H1 (cell line): ENCODE measurements at regions not wholly inside any gene's neighbourhood (a gene's known extent, or its start where the extent isn't known, plus 50 kb on each side); places are given as distances from the start of the nearest gene placed in this dataset.

Experiments
- ATF2 ChIP-seq: IDR thresholded peaks from 2 replicates; pipeline ENCODE4 v1.6.1; 2012; ENCODE audit warnings: low read length, inconsistent platforms
- CBX8 ChIP-seq: fragments of 300-800, 300-1000 bp; sonication (generic); IDR thresholded peaks from 2 replicates; pipeline ENCODE4 v1.7.1; 2016; ENCODE audit warnings: low read depth, low read length, borderline replicate concordance
- CHD1 ChIP-seq: IDR thresholded peaks from 2 replicates; pipeline ENCODE4 v1.6.1; 2012; ENCODE audit warnings: low read depth, low read length, improper control_type of control experiment
- HDAC6 ChIP-seq: IDR thresholded peaks from one replicate; pipeline ENCODE4 v1.7.1; 2012; ENCODE audit warnings: low read depth, mild to moderate bottlenecking, inconsistent platforms, low read length, moderate library complexity
- SP2 ChIP-seq: IDR thresholded peaks from 2 replicates; pipeline ENCODE4 v1.6.1; 2012; ENCODE audit warnings: mild to moderate bottlenecking, low read length, inconsistent platforms
- SRF ChIP-seq: IDR thresholded peaks from 2 replicates; pipeline ENCODE4 v1.6.1; 2011; ENCODE audit warnings: mild to moderate bottlenecking, low read depth, low read length, moderate library complexity
- TAF1 ChIP-seq: IDR thresholded peaks from 2 replicates; pipeline ENCODE4 v1.6.1; 2011; ENCODE audit warnings: mild to moderate bottlenecking, low read depth, low read length

GRCh38 chr2:177020524-177021119, 192.0 kb upstream of the HNRNPA3 start (continued):
- no peak for TF ChIP-seq ATF2
- no peak for TF ChIP-seq HDAC6
- no peak for TF ChIP-seq TAF1
- TF ChIP-seq CBX8 = no peak
- no peak for TF ChIP-seq SP2
- TF ChIP-seq CHD1 = no peak
- TF ChIP-seq SRF = no peak
